GM12892 (cell line): ENCODE measurements at regions not wholly inside any gene's neighbourhood (a gene's known extent, or its start where the extent isn't known, plus 50 kb on each side); places are given as distances from the start of the nearest gene placed in this dataset.

Experiments used
- POLR2AphosphoS5 ChIP-seq: IDR thresholded peaks from 2 replicates; pipeline ENCODE4 v1.6.1; 2011; ENCODE audit warnings: low read depth, low read length, control low read depth
- TAF1 ChIP-seq: IDR thresholded peaks from 2 replicates; pipeline ENCODE4 v1.6.1; 2011; ENCODE audit warnings: low read depth, mild to moderate bottlenecking, control low read depth, low read length, borderline replicate concordance

- TF ChIP-seq TAF1 = no peak
- no peak for TF ChIP-seq POLR2AphosphoS5
These were observed 129.6 kb downstream of the SLC17A6 start for GRCh38 chr11:22467741-22468140.
